DMS153 treated with DMSO at 0.1 percent for 48 hours (cell line): ENCODE measurements at regions not wholly inside any gene's neighbourhood (a gene's known extent, or its start where the extent isn't known, plus 50 kb on each side); places are given as distances from the start of the nearest gene placed in this dataset.
A peak's percentile ranks its signal among the peaks of the same experiment; 100 is the strongest.
"Not testable (repeated sequence)": the region's sequence is repeated elsewhere in the genome, so short reads cannot be mapped to it uniquely, and the experiment has no call there.

Experiments used
- DNase-seq: peaks from one replicate; lab custom pipeline; 2025; ENCODE audit not compliant: unreplicated experiment; lab: John Stamatoyannopoulos, UW

DNA sequence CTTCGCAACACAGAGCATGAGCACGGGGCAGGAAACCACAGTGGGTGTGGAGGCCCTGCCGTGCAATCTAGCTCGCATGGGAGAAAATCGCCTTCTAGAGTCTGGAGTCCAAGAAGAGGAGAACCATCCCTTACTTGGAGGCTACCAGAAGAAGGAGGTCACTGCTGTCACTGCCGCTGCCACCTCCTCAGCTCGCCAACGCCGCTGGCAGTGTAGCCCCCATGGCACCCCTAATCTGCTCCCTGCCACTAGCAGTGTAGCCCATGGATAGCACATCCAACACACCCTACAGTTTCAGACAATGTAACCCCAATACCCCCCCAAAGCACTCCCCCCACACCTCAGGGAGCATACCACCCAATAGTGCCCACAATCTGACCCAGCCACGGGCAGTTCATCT is 438.0 kb upstream of the ZNF337 start:
- no peak for DNase-seq

- DNase-seq: not testable (repeated sequence)
Measured at GRCh38 chr20:26133794-26134193, 437.1 kb upstream of the ZNF337 start.

GRCh38 chr20:26120920-26121319 is 424.3 kb upstream of the ZNF337 start:
- DNase-seq: not testable (repeated sequence)

- DNase-seq: not testable (repeated sequence)
Measured at GRCh38 chr20:26094498-26094897, 397.8 kb upstream of the ZNF337 start.

GRCh38 chr20:26091921-26092320 is 395.3 kb upstream of the ZNF337 start:
- not testable (repeated sequence) for DNase-seq

- DNase-seq: not testable (repeated sequence)
Measured at GRCh38 chr20:26086195-26086594, 389.5 kb upstream of the ZNF337 start.

- DNase-seq: not testable (repeated sequence)
Measured at GRCh38 chr20:26073972-26074371, 377.3 kb upstream of the ZNF337 start.

- DNase-seq: not testable (repeated sequence)
Measured at GRCh38 chr20:26059324-26059723, 362.7 kb upstream of the ZNF337 start.

- DNase-seq: not testable (repeated sequence)
Measured at GRCh38 chr20:26058446-26058845, 361.8 kb upstream of the ZNF337 start.

DNA sequence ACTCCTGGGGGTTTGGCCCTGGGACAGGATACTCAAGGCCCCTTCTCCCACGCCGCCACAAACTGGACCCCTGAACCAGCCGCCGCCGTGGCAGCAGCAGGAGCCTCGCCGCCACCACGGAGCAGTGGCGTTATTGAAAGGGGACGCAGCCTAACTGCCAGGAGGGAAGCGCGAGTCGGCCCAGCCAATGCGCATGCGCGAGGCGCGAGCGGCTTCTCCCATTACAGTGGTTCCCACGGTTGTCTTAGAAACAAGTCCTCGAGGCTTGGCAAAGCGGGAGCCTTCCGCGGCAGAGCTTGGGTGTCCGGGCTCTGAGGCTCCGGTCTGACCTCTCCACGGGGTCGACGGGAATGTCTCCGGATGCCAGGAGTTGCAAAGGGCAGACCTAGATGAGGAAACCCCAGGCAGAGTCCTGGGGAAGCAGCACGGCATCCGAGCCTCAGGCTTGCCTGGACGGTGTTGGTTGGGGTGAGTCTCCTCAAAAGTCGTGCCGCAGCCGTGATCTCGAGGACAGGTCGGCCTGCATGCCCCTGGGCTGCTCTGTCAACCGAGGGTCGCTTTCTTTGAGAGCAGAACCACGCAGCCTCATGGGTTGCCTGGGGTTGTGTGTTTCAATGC is 360.6 kb upstream of the ZNF337 start:
- DNase-seq: not testable (repeated sequence)

DNA sequence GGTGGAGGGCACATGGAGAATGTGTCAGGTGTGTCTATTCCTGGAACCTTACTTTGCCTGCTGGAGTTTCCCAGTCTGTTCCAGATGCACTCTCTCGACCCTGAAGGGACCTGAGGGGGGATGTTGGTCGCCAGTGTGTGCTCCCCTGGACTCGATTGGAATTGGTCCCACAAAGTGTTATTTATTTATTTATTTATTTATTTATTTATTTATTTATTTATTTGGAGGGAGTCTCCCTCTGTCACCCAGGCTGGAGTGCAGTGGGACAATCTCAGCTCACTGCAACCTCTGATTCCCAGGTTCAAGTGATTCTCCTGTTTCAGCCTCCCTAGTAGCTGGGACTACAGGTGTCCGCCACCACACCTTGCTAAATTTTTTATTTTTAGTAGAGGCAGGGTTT is 329.1 kb upstream of the ZNF337 start:
- not testable (repeated sequence) for DNase-seq

GRCh38 chr20:26010942-26011276 is 314.3 kb upstream of the ZNF337 start:
- not testable (repeated sequence) for DNase-seq

- not testable (repeated sequence) for DNase-seq
Measured at GRCh38 chr20:26010224-26010941, 313.7 kb upstream of the ZNF337 start.

GRCh38 chr20:26009402-26010223 is 313.0 kb upstream of the ZNF337 start:
- DNase-seq: peak; percentile 63

DNA sequence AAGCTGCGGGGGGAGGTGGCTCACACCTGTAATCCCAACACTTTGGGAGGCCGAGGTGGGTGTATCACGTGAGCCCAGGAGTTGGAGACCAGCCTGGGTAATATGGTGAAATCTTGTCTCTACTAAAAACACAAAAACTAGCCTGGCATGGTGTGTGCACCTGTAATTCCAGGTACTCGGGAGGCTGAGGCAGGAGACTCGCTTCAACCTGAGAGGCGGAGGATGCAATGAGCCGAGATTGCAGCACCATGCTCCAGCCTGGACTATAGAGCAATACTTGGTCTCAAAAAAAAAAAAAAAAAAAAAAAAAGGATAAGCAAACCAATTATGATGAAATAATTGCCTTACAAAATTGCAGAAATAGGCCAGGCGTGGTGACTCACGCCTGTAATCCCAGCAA is 311.4 kb upstream of the ZNF337 start:
- DNase-seq: not testable (repeated sequence)

- DNase-seq: not testable (repeated sequence)
Measured at GRCh38 chr20:26006164-26006563, 309.5 kb upstream of the ZNF337 start.

GRCh38 chr20:26003959-26004358 is 307.3 kb upstream of the ZNF337 start:
- DNase-seq: not testable (repeated sequence)

DNA sequence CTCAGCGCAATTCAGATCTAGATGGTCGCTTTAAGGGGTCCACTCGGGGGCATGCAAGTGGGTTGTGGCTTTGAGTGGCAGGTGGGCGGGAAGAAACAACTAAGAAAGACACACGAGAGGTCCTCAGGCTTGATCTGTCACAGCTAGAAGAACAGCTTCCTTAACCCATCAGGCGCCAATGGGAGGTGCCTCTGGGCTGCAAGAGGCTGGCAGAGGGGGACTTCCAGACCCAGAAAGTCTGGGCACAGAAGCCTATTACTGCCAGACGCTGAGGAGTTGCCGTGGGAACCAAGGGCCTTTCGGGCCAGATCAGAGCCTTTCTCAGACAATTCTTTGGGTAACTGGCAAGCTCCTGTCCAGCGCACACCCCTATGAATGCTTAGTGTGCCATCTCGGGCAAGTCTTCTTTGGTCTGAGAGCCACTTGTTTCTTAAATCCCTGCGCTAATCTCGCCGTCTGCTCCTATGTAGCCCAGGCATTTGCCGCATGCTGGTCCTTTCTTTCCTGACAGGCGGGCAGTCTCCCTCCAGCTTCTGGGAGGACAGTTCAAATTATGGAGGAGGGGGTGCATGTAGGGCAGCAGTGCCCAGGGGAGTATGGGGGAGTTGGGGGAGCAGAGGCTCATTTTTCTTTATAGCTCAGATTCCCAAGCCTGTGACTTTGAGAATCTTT is 300.9 kb upstream of the ZNF337 start:
- DNase-seq: not testable (repeated sequence)

- DNase-seq: no peak
Measured at GRCh38 chr20:25992146-25992545, 295.5 kb upstream of the ZNF337 start.

GRCh38 chr20:25991756-25992130 is 295.1 kb upstream of the ZNF337 start:
- no peak for DNase-seq

DNA sequence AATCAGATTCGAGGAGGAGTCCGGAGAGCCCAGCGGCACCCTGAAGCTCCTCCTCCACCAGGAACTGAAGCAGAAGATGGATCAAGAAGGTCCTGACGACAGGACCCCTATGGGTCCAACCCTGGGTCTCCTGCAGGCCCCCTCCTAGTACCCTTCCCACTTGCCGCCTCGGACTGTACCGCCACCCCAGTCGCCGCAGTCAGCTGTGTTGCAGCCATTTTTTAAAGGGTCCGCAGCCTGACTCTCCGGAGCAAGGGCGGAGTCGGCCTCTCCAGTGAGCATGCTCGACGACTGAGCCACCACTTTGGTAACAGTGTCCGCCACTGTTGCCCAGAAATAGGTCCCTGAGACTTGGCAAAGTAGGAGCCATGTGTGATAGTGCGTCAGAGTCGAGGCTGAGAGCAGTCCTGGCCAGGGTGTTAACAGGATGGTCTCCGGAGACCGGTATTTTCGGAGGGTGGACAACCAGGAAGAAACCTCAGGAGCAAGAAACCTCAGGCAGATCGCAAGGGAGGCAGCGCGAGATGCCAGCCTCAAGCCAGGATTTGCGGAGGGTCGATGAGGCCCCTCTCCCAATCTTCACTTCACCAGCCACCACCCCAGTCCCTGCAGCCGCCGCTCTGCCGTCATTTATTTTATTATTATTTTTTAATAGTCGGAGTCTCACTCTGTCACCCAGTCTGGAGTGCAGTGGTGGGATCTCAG is 294.6 kb upstream of the ZNF337 start:
- no peak for DNase-seq
